IMR-90 (cell line): ENCODE measurements at regions not wholly inside any gene's neighbourhood (a gene's known extent, or its start where the extent isn't known, plus 50 kb on each side); places are given as distances from the start of the nearest gene placed in this dataset.

Experiments
- ATAC-seq: fragments of 200-7000 bp; cut with Tn5 transposase; 2 replicates; pipeline ENCODE4 v1.9.1; 2020; ENCODE audit warnings: low read depth, mild to moderate bottlenecking, moderate library complexity
- BruUV-seq: library from RNA; stranded (reverse); fragments of 400-500 nt; replicated peaks from 2 replicates; lab custom pipeline; 2021; lab: Mats Ljungman, UMichigan
- CTCF ChIA-PET: fragments of 300-600 bp; formaldehyde crosslinking; extraction: SDS; loops from one replicate; lab custom pipeline; 2021; ENCODE audit warnings: antibody characterized with exemption; lab: Yijun Ruan, JAX
- POLR2A ChIA-PET: fragments of 300-600 bp; sonication (Branson Sonifier 250); formaldehyde crosslinking; loops from one replicate; lab custom pipeline; 2022; ENCODE audit warnings: antibody characterized with exemption; ENCODE audit not compliant: unreplicated experiment; lab: Charles Lee
- DNase-seq: peaks from one replicate; pipeline ENCODE4 v3.0.0; 2013
- H2AFZ ChIP-seq: replicated peaks from 2 replicates; pipeline ENCODE3; 2013; ENCODE audit warnings: low read length, mild to moderate bottlenecking; ENCODE audit not compliant: poor library complexity
- H2AK5ac ChIP-seq: 2 replicates; pipeline ENCODE4 v1.6.1; 2013; ENCODE audit warnings: low read depth, low read length, inconsistent platforms
- H2AK9ac ChIP-seq: replicated peaks from 2 replicates; pipeline ENCODE3; 2013; ENCODE audit warnings: mild to moderate bottlenecking, low read depth, low read length, moderate library complexity; ENCODE audit not compliant: poor library complexity
- H2BK120ac ChIP-seq: 2 replicates; pipeline ENCODE4 v1.6.1; 2013; ENCODE audit warnings: low read depth, low read length, inconsistent platforms
- H2BK15ac ChIP-seq: 3 replicates; pipeline ENCODE4 v1.6.1; 2013; ENCODE audit warnings: low read depth, low read length, inconsistent platforms
- H2BK20ac ChIP-seq: 2 replicates; pipeline ENCODE4 v1.6.1; 2013; ENCODE audit warnings: low read depth, mild to moderate bottlenecking, inconsistent platforms, low read length, moderate library complexity
- H2BK5ac ChIP-seq: 2 replicates; pipeline ENCODE4 v1.6.1; 2013; ENCODE audit warnings: mild to moderate bottlenecking, low read depth, low read length, inconsistent platforms; ENCODE audit not compliant: poor library complexity, severe bottlenecking
- H3K14ac ChIP-seq: replicated peaks from 2 replicates; pipeline ENCODE4 v1.6.1; 2013; ENCODE audit warnings: low read depth, low read length, inconsistent platforms
- H3K18ac ChIP-seq: 2 replicates; pipeline ENCODE4 v1.6.1; 2013; ENCODE audit warnings: low read depth, low read length, control low read depth
- H3K23ac ChIP-seq: 2 replicates; pipeline ENCODE4 v1.6.1; 2013; ENCODE audit warnings: low read depth, low read length, inconsistent platforms
- H3K27ac ChIP-seq: 2 replicates; pipeline ENCODE4 v1.5.1; 2013; ENCODE audit warnings: mild to moderate bottlenecking, control low read depth, low read length; ENCODE audit not compliant: insufficient read depth
- H3K27me3 ChIP-seq: 2 replicates; pipeline ENCODE4 v1.6.1; 2013; ENCODE audit warnings: low read length; ENCODE audit not compliant: control insufficient read depth, insufficient read depth
- H3K36me3 ChIP-seq: 2 replicates; pipeline ENCODE4 v1.6.1; 2013; ENCODE audit warnings: low read length, mixed read lengths; ENCODE audit not compliant: control insufficient read depth, insufficient read depth
- H3K4ac ChIP-seq: 2 replicates; pipeline ENCODE4 v1.6.1; 2013; ENCODE audit warnings: low read depth, low read length, inconsistent platforms
- H3K4me1 ChIP-seq: 2 replicates; pipeline ENCODE4 v1.6.1; 2013; ENCODE audit warnings: low read length, mixed read lengths; ENCODE audit not compliant: control insufficient read depth, insufficient read depth
- H3K4me2 ChIP-seq: 2 replicates; pipeline ENCODE4 v1.6.1; 2013; ENCODE audit warnings: low read depth, mild to moderate bottlenecking, control low read depth, low read length, moderate library complexity
- H3K4me3 ChIP-seq: 2 replicates; pipeline ENCODE4 v1.5.1; 2013; ENCODE audit warnings: low read depth, mild to moderate bottlenecking, control low read depth, low read length, moderate library complexity; ENCODE audit not compliant: insufficient read depth
- H3K56ac ChIP-seq: 2 replicates; pipeline ENCODE4 v1.6.1; 2013; ENCODE audit warnings: low read length, inconsistent platforms; ENCODE audit not compliant: insufficient read depth; ENCODE audit errors: extremely low read depth
- H3K79me1 ChIP-seq, 2 experiments: 2 replicates each; pipeline ENCODE4 v1.6.1; 2013; ENCODE audit warnings: low read length in 2 of 2, inconsistent platforms in 1 of 2, low read depth in 1 of 2
- H3K9ac ChIP-seq: 2 replicates; pipeline ENCODE4 v1.6.1; 2013; ENCODE audit warnings: low read depth, low read length, control low read depth
- H3K9me1 ChIP-seq: 2 replicates; pipeline ENCODE4 v1.6.1; 2013; ENCODE audit warnings: low read length, inconsistent platforms; ENCODE audit not compliant: insufficient read depth
- H3K9me3 ChIP-seq: 2 replicates; pipeline ENCODE4 v1.6.1; 2013; ENCODE audit warnings: low read length; ENCODE audit not compliant: control insufficient read depth, insufficient read depth
- H4K20me1 ChIP-seq: 2 replicates; pipeline ENCODE4 v1.6.1; 2013; ENCODE audit warnings: low read length, inconsistent platforms; ENCODE audit not compliant: insufficient read depth
- H4K5ac ChIP-seq: 2 replicates; pipeline ENCODE4 v1.6.1; 2013; ENCODE audit warnings: mild to moderate bottlenecking, low read depth, low read length, control low read depth
- H4K8ac ChIP-seq, 2 experiments: 2 replicates each; pipeline ENCODE4 v1.6.1; 2013; ENCODE audit warnings: low read depth in 2 of 2, low read length in 2 of 2, control low read depth in 1 of 2, inconsistent platforms in 1 of 2
- H4K91ac ChIP-seq: 2 replicates; pipeline ENCODE4 v1.6.1; 2013; ENCODE audit warnings: low read depth, low read length, inconsistent platforms; ENCODE audit not compliant: insufficient read depth
- NFE2L2 ChIP-seq: fragments of 150-350 bp; IDR thresholded peaks from 2 replicates; pipeline ENCODE4 v1.6.1; 2016; ENCODE audit warnings: low read depth, mild to moderate bottlenecking, low read length
- WGBS, 2 experiments: methylation state at CpG; one replicate each; pipeline versions ENCODE4 v1.1.5 to v1.1.7; 2013; ENCODE audit warnings: missing lambda C conversion rate in 2 of 2; ENCODE audit not compliant: insufficient read length in 1 of 2; ENCODE audit errors: extremely low coverage in 2 of 2; 5-methylcytosine and 5-hydroxymethylcytosine counted together
- dilution Hi-C: fragments of 300-500 bp; cut with HindIII; formaldehyde crosslinking; loops from one replicate; pipeline ENCODE4 v1.14.3; 2018; ENCODE audit warnings: low sequenced_read_pairs; ENCODE audit not compliant: unreplicated experiment
- in situ Hi-C: fragments of 300-500 bp; cut with MboI; formaldehyde crosslinking; loops from 3 replicates; pipeline ENCODE4 v1.14.3; 2019; ENCODE audit warnings: low sequenced_read_pairs, inconsistent platforms, mixed read lengths
- intact Hi-C: fragments of 100-400 bp; cut with micrococcal nuclease; formaldehyde crosslinking; loops from 2 replicates; pipeline ENCODE4 v1.10.0; 2022

DNA sequence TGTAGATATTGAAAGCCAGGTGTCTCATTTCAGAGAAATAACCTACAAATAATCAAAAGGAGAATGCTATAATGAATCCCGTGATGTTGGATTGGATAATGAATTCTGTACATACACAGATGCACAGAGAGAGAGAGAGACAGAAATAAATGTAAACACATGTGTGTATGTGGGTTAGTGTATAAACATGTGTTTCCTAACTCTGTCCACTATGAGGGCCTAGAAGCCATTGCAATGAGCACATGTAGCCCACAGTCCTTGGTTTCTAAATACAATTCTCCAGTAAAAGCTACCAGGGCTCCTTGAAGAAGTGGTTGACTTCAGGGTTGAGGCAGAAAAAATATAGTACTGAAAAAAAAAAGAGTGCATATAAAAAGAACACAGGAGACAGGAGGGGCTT, 109.5 kb downstream of the INHBB start:
- in situ Hi-C loops (no loop called here), dilution Hi-C loops (no loop called here), intact Hi-C loops (loop anchor here (5.0 kb wide), 1 partner anchor 222 kb away; no protein-coding TSS in a partner anchor)
- H2AK9ac ChIP-seq: no peak overlapping the region
- ATAC-seq (peak; percentile 83), DNase-seq (peak; percentile 68)
- no CpG with 5 or more reads among the region's 1 CpG for WGBS, 2 experiments
- H3K9me1 ChIP-seq: peaks cover 13% of the 10 kb centered on the region
- no peaks in the 10 kb centered on the region for H3K36me3 ChIP-seq
- H2AK5ac ChIP-seq: no peak overlapping the region
- no peak overlapping the region for H3K9ac ChIP-seq
- peaks cover 13% of the 10 kb centered on the region for H3K4me1 ChIP-seq
- peak overlapping the region; percentile 49 for H2BK5ac ChIP-seq
- H3K56ac ChIP-seq: no peak overlapping the region; the same call in 1 of the 2 replicates
- H2BK15ac ChIP-seq: no peak overlapping the region
- H4K91ac ChIP-seq: no peak overlapping the region
- CTCF ChIA-PET: no interaction called here
- peak overlapping the region; percentile 37; the same call in 1 of the 2 replicates for H2BK120ac ChIP-seq
- no peak overlapping the region for H3K4me3 ChIP-seq
- TF ChIP-seq NFE2L2: no peak
- no peak overlapping the region for H2AFZ ChIP-seq
- H3K27ac ChIP-seq: no peak overlapping the region
- H4K8ac ChIP-seq: no peak overlapping the region
- BruUV-seq: no TSS peak
- H3K9me3 ChIP-seq: peaks cover 5% of the 10 kb centered on the region; the same call in 1 of the 2 replicates
- no peaks in the 10 kb centered on the region; the same call in 1 of the 2 replicates for H3K27me3 ChIP-seq
- POLR2A ChIA-PET: interaction anchor here (0.6 kb wide), 1 partner anchor 60 kb away, joined by 4 read pairs; no protein-coding TSS in a partner anchor
- no peaks in the 10 kb centered on the region for H4K20me1 ChIP-seq
- H4K5ac ChIP-seq: no peak overlapping the region
- no peaks in the 10 kb centered on the region for H3K79me1 ChIP-seq
- no peak overlapping the region; the same call in 1 of the 2 replicates for H3K18ac ChIP-seq
- H3K4ac ChIP-seq: no peak overlapping the region; the same call in 1 of the 2 replicates
- no peak overlapping the region for H3K23ac ChIP-seq
- peak overlapping the region; percentile 33; the same call in 1 of the 2 replicates for H3K4me2 ChIP-seq
- peak overlapping the region; percentile 44; the same call in 1 of the 2 replicates for H2BK20ac ChIP-seq
- H3K14ac ChIP-seq: no peak overlapping the region
